Heart left ventricle (tissue), 16 donors: ENCODE measurements at regions not wholly inside any gene's neighbourhood (a gene's known extent, or its start where the extent isn't known, plus 50 kb on each side); places are given as distances from the start of the nearest gene placed in this dataset.
A peak's percentile ranks its signal among the peaks of the same experiment; 100 is the strongest.

Experiments
- ATAC-seq, 4 donors: fragments of 200-7000 bp; cut with Tn5 transposase; one replicate each; pipeline ENCODE4 v1.9.1; 2020 to 2022; ENCODE audit warnings: moderate library complexity in 4 of 4, mild to moderate bottlenecking in 3 of 4, moderate number of reproducible peaks in 1 of 4
- DNase-seq, 5 donors: peaks; one replicate each; pipeline ENCODE4 v3.0.0-alpha.2; 2020
- H3K27ac ChIP-seq, 12 donors: fragments of 200-600 bp; sonication (generic) in 4 of 12; one replicate each; pipeline versions ENCODE4 v1.5.0 to v1.8.0; 2016 to 2022; ENCODE audit warnings: mild to moderate bottlenecking in 2 of 12
- H3K27me3 ChIP-seq, 9 donors: fragments of 200-600 bp; sonication (generic) in 2 of 9; one replicate each; pipeline versions ENCODE4 v1.5.1 to v1.8.0; 2016 to 2022; ENCODE audit warnings: mild to moderate bottlenecking in 3 of 9
- H3K36me3 ChIP-seq, 9 donors: fragments of 200-600 bp; sonication (generic) in 2 of 9; one replicate each; pipeline versions ENCODE4 v1.5.0 to v1.8.0; 2018 to 2022; ENCODE audit warnings: mild to moderate bottlenecking in 2 of 9
- H3K4me1 ChIP-seq, 12 donors: fragments of 200-600 bp; sonication (generic) in 4 of 12; one replicate each; pipeline versions ENCODE4 v1.5.0 to v1.8.0; 2016 to 2022; ENCODE audit warnings: mild to moderate bottlenecking in 3 of 12
- H3K4me3 ChIP-seq, 12 donors: fragments of 200-600 bp; sonication (generic) in 4 of 12; one replicate each; pipeline versions ENCODE4 v1.5.0 to v1.8.0; 2017 to 2022; ENCODE audit warnings: mild to moderate bottlenecking in 9 of 12, moderate library complexity in 4 of 12
- H3K9me3 ChIP-seq, 12 donors: fragments of 200-600 bp; sonication (generic) in 4 of 12; one replicate each; pipeline versions ENCODE4 v1.5.0 to v1.8.0; 2016 to 2022; ENCODE audit warnings: mild to moderate bottlenecking in 1 of 12
- CTCF ChIP-seq, 12 donors: fragments of 200-600 bp; sonication (generic) in 4 of 12; IDR thresholded peaks; one replicate each; pipeline versions ENCODE4 v1.5.0 to v1.8.0; 2018 to 2022; ENCODE audit warnings: antibody characterized with exemption in 12 of 12, mild to moderate bottlenecking in 5 of 12
- POLR2A ChIP-seq, 2 donors: fragments of 450-650 bp; IDR thresholded peaks; one replicate each; pipeline ENCODE4 v1.6.1; 2017; ENCODE audit warnings: antibody characterized with exemption in 2 of 2, mild to moderate bottlenecking in 2 of 2, moderate library complexity in 2 of 2
- WGBS, 4 donors: extraction: QIAGEN DNeasy Blood & Tissue Kit in 2 of 4; methylation state at CpG; one replicate each; pipeline versions ENCODE4 v1.1.5 to v1.1.7; 2013 to 2018; 5-methylcytosine and 5-hydroxymethylcytosine counted together
- intact Hi-C, 10 donors: fragments of 100-400 bp; cut with DNase I; formaldehyde crosslinking; loops; one replicate each; pipeline versions ENCODE4 v1.11.1 to v1.14.2; 2022
- donor health status: ischemic (EF 13 %, LVEDD 7.1; RV severe dilation, severe dysfunction).
- donor health status: healthy with polysubstance abuse.
- donor health status: DM: no; HTN: yes; CAD: no.
- donor health status: DM: no; HTN: no; CAD: no.
- donor health status: ischemic (EF 25% LVEDD 6.9; RV normal size, moderate dysfunction).
- donor health status: ischemic (EF 25% LVEDD 5.7; RV mildly dilated, moderate dysfunction).
- donor health status: healthy.
- donor health status: DM: yes; HTN: yes; CAD: no.
- donor health status: ischemic (EF 35%, LVEDD 5.7; RV mildly dilated, moderate dysfunction).
- donor health status: nonischemic (EF 11% LVEDD 7.7; RV severe dilation, severe dysfunction).
- donor health status: DM: yes; HTN: yes; CAD: no.
- donor health status: PGD.
- donor health status: ischemic (EF 29% LVEDD 5.4; RV normal size, mild dysfunction).
- donor health status: nonischemic (EF 23%, LVEDD 6.1; RV moderate dilation, normal function).

- TF ChIP-seq POLR2A (IDR thresholded peaks at IDR 0.05) (peak in 1 of 2 donors; percentile 28), CTCF (IDR thresholded peaks at IDR 0.05) (no peak)
- Histone ChIP-seq H3K27ac (peak overlapping the region; percentile 24 to 97 (median 91)), H3K27me3 (no peaks in the 10 kb centered on the region), H3K9me3 (no peaks in the 10 kb centered on the region), H3K4me1 (peaks cover 0 to 54% (median 19%) of the 10 kb centered on the region in 12 donors), H3K36me3 (no peaks in the 10 kb centered on the region), H3K4me3 (peak overlapping the region in 11 of 12 donors; percentile 28 to 90 (median 76))
- ATAC-seq: peak in 3 of 4 donors; percentile 33 to 75 (median 71)
- no peak for DNase-seq
- 18 to 25% (median 21%) methylated on average over 6 of the region's 6 CpGs for WGBS, 4 donors
- intact Hi-C loops: loop anchor here in 7 of 10 donors (2.0 to 5.0 kb wide), 5 partner anchors 26 to 128 kb away; no protein-coding TSS in a partner anchor
These were observed 114.2 kb upstream of the BEND6 start for GRCh38 chr6:56840467-56841380.

DNA sequence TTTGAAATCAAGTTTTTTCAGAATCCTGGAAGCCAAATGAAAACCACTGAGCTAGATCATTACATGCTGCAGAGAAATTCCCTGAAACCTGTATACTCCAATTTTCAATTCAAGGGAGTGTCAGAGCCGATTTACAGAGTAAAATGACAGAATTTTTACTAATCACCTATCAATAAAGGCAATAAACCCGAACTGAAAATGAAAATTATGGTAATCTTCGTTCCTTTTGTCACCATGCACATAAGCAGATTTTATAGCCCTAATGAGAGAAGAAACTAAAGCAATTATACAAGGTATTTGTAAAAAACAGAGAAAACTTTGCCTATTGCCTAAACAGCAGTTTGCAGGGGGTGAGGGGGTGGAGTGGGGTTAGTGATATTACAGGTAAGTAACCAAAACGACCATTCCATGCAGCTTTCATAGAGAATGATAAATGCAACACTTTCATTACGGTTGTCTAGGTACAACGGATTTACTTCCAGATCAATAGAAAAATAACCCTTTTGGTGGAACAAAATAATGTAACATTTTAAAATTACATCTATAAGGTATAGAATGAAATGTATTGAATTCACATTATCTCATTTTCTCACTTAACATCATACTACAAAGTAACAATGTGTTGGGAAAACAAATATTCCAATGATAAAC is 115.2 kb upstream of the BEND6 start:
- no peak for TF ChIP-seq POLR2A (IDR thresholded peaks at IDR 0.05)
- TF ChIP-seq CTCF (IDR thresholded peaks at IDR 0.05): no peak
- no peaks in the 10 kb centered on the region for H3K9me3 ChIP-seq
- 53 to 66% (median 57%) methylated on average over 6 of the region's 6 CpGs for WGBS, 4 donors
- peak overlapping the region; percentile 65 to 97 (median 91) for H3K27ac ChIP-seq
- ATAC-seq (no peak), DNase-seq (no peak)
- no peaks in the 10 kb centered on the region for H3K27me3 ChIP-seq
- peaks cover 0 to 53% (median 19%) of the 10 kb centered on the region in 12 donors for H3K4me1 ChIP-seq
- no peaks in the 10 kb centered on the region for H3K36me3 ChIP-seq
- peak overlapping the region in 9 of 12 donors; percentile 15 to 90 (median 78) for H3K4me3 ChIP-seq
- intact Hi-C loops: loop anchor here in 7 of 10 donors (2.0 to 5.0 kb wide), 5 partner anchors 25 to 127 kb away; no protein-coding TSS in a partner anchor

DNA sequence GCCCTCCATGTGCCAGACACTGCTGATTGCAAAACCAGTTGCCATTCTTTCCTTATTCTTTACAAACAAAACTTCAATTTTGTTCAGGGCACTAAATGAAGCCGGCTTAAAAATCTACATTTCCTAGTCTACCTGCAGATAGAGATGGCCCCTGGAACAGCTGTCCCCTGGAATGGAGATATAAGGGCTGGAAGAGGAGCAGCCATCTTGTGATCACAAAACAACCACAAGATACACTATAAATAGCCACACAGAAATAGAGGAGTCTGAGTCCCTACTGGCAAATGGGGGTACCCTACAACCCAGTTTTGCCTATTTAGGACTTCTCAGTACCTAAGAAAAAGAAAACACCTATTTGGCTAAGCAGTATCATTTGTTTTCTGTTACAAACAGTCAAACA is 115.9 kb upstream of the BEND6 start:
- TF ChIP-seq POLR2A (IDR thresholded peaks at IDR 0.05) (no peak), CTCF (IDR thresholded peaks at IDR 0.05) (no peak)
- Histone ChIP-seq H3K4me3 (peak overlapping the region in 6 of 12 donors; percentile 15 to 88 (median 77)), H3K27me3 (no peaks in the 10 kb centered on the region), H3K27ac (peak overlapping the region; percentile 65 to 97 (median 91)), H3K36me3 (no peaks in the 10 kb centered on the region), H3K9me3 (no peaks in the 10 kb centered on the region), H3K4me1 (peaks cover 0 to 55% (median 17%) of the 10 kb centered on the region in 12 donors)
- ATAC-seq (no peak), DNase-seq (no peak)
- intact Hi-C loops: no loop called here
- 60 to 85% (median 77%) methylated on average over 1 of the region's 1 CpG for WGBS, 4 donors
